Neural crest cell (in vitro differentiated cells): ENCODE measurements at regions not wholly inside any gene's neighbourhood (a gene's known extent, or its start where the extent isn't known, plus 50 kb on each side); places are given as distances from the start of the nearest gene placed in this dataset.

Source experiments
- DNase-seq: peaks from one replicate; pipeline ENCODE4 v3.0.0; 2021; ENCODE audit warnings: low read depth, mixed read lengths, low spot score
- H3K27ac Mint-ChIP-seq: one replicate; pipeline ENCODE4 v1.8.0; 2021; ENCODE audit warnings: mild to moderate bottlenecking, mixed read lengths; ENCODE audit not compliant: unreplicated experiment
- H3K27me3 Mint-ChIP-seq: 2 replicates; pipeline ENCODE4 v1.8.0; 2021; ENCODE audit warnings: low read depth, mild to moderate bottlenecking, mixed read lengths
- H3K36me3 Mint-ChIP-seq: 2 replicates; pipeline ENCODE4 v1.8.0; 2021; ENCODE audit warnings: low read depth, mild to moderate bottlenecking, mixed read lengths
- H3K4me1 Mint-ChIP-seq: 2 replicates; pipeline ENCODE4 v1.8.0; 2021; ENCODE audit warnings: mixed read lengths
- H3K4me3 Mint-ChIP-seq: one replicate; pipeline ENCODE4 v1.8.0; 2021; ENCODE audit warnings: mild to moderate bottlenecking, mixed read lengths
- H3K9me3 Mint-ChIP-seq: 2 replicates; pipeline ENCODE4 v1.8.0; 2021; ENCODE audit warnings: mixed read lengths
- TF ChIP-seq, protein P1 (sequence below): fragments of 200-600 bp; sonication (generic); conservative IDR thresholded peaks from 2 replicates; pipeline ENCODE4 v1.5.0; 2021; ENCODE audit warnings: antibody characterized with exemption, mild to moderate bottlenecking

DNA sequence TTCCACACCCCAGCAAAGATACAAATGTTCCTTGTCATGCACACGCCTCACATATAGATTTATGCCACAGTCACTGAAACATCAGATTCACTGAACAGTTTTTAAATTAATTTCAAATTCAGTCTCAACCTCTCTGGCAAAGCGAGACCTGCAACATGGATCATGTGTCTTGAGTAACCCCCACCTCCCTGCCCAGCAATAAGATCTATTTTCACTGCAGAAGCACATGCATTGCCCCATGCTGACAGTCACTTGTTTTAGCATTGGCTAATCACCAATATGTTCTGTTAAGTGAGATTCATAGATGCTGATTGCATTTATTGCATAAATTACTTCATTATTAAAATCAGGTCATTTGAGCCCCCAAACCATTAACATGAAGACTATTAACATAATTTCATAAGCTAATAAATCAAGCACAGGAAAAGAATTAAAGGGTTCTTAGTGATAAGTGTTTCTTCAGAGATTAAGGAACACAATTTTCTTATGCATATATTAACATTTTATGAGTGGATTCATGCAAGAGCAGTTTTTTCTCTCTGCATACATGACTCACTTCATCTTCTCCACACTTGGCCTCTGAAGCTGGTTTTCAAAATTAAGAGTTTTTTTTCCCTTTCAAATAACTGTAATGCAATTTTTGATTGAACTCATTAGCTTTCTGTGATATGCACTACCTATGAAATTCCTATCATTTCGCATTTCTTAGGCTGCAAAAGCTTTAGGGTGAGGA is 173.2 kb upstream of the SOX4 start:
- TF ChIP-seq, protein P1, sequence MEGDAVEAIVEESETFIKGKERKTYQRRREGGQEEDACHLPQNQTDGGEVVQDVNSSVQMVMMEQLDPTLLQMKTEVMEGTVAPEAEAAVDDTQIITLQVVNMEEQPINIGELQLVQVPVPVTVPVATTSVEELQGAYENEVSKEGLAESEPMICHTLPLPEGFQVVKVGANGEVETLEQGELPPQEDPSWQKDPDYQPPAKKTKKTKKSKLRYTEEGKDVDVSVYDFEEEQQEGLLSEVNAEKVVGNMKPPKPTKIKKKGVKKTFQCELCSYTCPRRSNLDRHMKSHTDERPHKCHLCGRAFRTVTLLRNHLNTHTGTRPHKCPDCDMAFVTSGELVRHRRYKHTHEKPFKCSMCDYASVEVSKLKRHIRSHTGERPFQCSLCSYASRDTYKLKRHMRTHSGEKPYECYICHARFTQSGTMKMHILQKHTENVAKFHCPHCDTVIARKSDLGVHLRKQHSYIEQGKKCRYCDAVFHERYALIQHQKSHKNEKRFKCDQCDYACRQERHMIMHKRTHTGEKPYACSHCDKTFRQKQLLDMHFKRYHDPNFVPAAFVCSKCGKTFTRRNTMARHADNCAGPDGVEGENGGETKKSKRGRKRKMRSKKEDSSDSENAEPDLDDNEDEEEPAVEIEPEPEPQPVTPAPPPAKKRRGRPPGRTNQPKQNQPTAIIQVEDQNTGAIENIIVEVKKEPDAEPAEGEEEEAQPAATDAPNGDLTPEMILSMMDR: no peak
- Mint-ChIP-seq H3K4me1 (peaks cover 5% of the 10 kb centered on the region), H3K9me3 (peaks cover 2% of the 10 kb centered on the region), H3K36me3 (peaks cover 3% of the 10 kb centered on the region), H3K27ac (no peak overlapping the region), H3K27me3 (no peaks in the 10 kb centered on the region), H3K4me3 (no peak overlapping the region)
- no peak for DNase-seq

DNA sequence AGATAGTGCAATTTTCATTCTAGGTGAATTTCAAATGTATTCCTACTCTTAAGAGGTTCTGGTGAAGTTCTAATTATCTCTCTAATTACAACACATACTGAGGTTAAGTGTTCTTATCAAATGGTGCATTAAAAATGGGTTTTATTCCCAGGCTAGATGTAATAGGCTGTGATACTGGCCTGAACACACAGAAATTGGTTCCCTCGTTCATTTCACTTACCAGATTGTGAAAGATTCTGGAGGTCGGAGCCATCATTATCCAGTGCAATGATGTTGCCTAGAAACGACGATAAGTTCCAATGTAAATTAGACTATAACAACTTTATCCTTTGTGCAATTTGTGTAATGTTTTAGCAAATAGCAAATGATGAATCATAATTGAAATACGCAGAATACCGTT is 172.6 kb upstream of the SOX4 start:
- H3K9me3 Mint-ChIP-seq: peaks cover 2% of the 10 kb centered on the region
- H3K27me3 Mint-ChIP-seq: no peaks in the 10 kb centered on the region
- peaks cover 5% of the 10 kb centered on the region for H3K4me1 Mint-ChIP-seq
- no peak overlapping the region for H3K4me3 Mint-ChIP-seq
- DNase-seq: no peak
- H3K36me3 Mint-ChIP-seq: peaks cover 3% of the 10 kb centered on the region
- TF ChIP-seq, protein P1: no peak
- H3K27ac Mint-ChIP-seq: no peak overlapping the region

DNA sequence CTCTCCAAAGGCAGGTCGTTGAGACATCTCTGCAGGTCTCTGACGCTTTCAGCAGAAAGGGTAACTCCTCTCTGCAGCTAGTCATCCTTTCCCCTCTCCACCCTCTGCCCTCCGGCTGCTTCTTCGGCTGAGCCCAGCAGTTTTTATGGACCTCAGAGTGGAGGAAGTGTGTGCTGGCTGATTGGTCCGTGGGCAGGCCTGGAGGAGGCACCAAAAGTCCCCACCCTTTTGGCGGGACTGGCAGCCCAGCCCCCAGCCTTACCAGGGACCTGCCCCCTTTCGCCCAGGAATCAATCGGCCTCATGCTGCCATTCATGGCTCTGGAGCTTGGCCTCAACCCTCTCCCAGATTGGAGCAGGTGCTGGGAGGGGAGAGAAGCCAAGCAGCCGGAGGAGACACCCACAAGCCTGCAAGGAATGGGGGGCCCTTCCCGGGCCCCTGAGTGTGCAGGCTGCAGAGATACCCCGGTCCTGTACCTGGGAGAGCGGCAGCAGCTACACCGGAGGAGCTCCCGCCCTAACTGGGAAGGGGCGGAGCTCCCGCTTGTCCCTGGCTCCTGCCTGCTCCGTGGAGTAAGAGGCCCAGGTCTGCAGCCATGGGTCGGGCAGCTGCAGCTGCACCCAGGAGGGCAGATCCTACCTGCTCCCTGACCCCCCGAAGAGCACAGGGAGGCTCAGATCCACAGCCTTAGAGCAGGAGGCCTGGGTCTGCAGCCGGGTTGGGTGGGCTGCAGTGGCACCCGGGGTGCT is 170.3 kb upstream of the SOX4 start:
- TF ChIP-seq, protein P1: no peak
- H3K27ac Mint-ChIP-seq: no peak overlapping the region
- no peak overlapping the region for H3K4me3 Mint-ChIP-seq
- H3K27me3 Mint-ChIP-seq: no peaks in the 10 kb centered on the region
- H3K4me1 Mint-ChIP-seq: peaks cover 5% of the 10 kb centered on the region
- peaks cover 9% of the 10 kb centered on the region for H3K9me3 Mint-ChIP-seq
- DNase-seq: no peak
- H3K36me3 Mint-ChIP-seq: peaks cover 3% of the 10 kb centered on the region

DNA sequence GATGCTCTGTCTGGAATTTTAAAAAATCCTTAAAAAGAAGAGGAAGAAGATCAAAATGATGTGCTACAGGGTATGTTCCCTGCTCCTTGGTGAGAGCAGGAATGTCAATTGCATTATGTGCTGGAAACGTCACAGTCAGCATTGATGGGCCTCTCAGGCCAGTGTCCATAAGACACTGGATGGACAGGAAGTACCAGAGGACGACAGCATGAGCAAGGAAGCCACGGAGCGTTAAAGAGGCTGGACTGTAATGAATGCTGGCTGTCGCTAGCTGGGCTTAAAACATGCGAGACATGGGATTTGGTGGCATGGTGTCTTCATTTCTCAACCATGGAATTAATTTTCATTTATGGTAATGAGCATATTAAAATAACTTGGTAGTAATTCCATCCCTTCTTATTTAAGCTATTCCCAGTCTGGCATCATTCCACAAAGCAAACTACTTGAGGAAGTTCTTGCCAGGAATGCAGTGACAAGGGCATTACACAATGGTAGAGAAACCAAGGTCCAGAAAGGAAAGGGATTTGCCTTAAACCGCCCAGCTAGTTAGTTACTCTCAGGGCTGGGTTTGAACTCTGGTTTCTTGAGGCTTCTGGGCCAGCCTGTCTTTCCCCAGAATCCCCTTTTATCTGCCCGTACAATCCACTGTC is 166.6 kb upstream of the SOX4 start:
- Mint-ChIP-seq H3K27me3 (no peaks in the 10 kb centered on the region), H3K27ac (no peak overlapping the region), H3K9me3 (peaks cover 14% of the 10 kb centered on the region), H3K4me1 (no peaks in the 10 kb centered on the region), H3K36me3 (peaks cover 3% of the 10 kb centered on the region), H3K4me3 (no peak overlapping the region)
- no peak for DNase-seq
- TF ChIP-seq, protein P1: no peak

DNA sequence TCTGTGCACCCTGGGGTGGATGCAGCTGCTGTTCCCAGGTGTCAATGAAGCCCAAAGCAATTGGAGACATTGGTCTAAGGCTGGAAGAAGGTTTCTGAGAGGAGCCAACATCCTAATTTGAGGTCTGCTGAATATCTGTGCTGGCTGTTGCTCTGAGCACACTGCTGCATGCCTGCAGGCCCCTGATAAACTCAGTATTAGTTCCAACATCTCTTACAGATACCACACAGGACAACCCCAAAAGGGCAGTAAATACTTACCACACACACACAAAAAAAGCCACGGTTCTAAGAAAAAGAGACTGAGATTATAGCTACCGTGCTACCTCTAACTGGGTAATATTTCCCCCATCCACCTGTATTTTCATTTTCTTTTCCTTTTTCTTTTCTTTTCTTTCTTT is 164.3 kb upstream of the SOX4 start:
- no peak overlapping the region for H3K4me3 Mint-ChIP-seq
- H3K27ac Mint-ChIP-seq: peak overlapping the region; percentile 43
- TF ChIP-seq, protein P1: no peak
- H3K27me3 Mint-ChIP-seq: no peaks in the 10 kb centered on the region
- peaks cover 3% of the 10 kb centered on the region for H3K36me3 Mint-ChIP-seq
- DNase-seq: no peak
- H3K9me3 Mint-ChIP-seq: peaks cover 14% of the 10 kb centered on the region
- no peaks in the 10 kb centered on the region for H3K4me1 Mint-ChIP-seq
